GM12865 (cell line): ENCODE measurements at regions not wholly inside any gene's neighbourhood (a gene's known extent, or its start where the extent isn't known, plus 50 kb on each side); places are given as distances from the start of the nearest gene placed in this dataset.

Source experiments
- DNase-seq: peaks from one replicate; pipeline ENCODE4 v3.0.0; 2010; ENCODE audit warnings: low read depth
- H3K4me3 ChIP-seq: 2 replicates; pipeline ENCODE4 v1.5.1; 2011; ENCODE audit warnings: mild to moderate bottlenecking, low read depth, low read length, control low read depth
- TF ChIP-seq, protein P1 (sequence below): IDR thresholded peaks from 2 replicates; pipeline ENCODE4 v1.5.1; 2011; ENCODE audit warnings: low read length, control low read depth, low read depth, inconsistent platforms; ENCODE audit not compliant: insufficient read depth; ENCODE audit errors: missing control alignments

DNA sequence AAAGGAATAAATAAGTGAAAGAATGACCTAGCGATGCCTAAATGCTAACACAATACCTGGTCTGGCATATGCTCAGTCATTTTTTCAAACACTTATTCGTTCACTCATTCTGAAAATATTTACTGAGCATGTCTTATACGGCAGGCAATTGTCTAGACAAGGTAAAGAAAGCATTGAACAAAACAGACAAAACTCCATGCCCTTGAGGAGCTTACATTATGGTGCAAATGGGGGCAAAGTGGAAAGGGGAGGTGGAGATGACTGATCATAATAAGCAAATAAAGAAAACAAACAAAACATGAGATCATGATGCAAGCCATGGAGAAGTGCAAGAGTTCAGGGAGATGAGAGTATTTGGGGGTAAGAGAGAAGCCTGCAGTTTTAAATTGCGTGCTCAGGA, 334.6 kb upstream of the PPARGC1A start:
- H3K4me3 ChIP-seq = no peak overlapping the region
- DNase-seq = no peak
- TF ChIP-seq, protein P1, sequence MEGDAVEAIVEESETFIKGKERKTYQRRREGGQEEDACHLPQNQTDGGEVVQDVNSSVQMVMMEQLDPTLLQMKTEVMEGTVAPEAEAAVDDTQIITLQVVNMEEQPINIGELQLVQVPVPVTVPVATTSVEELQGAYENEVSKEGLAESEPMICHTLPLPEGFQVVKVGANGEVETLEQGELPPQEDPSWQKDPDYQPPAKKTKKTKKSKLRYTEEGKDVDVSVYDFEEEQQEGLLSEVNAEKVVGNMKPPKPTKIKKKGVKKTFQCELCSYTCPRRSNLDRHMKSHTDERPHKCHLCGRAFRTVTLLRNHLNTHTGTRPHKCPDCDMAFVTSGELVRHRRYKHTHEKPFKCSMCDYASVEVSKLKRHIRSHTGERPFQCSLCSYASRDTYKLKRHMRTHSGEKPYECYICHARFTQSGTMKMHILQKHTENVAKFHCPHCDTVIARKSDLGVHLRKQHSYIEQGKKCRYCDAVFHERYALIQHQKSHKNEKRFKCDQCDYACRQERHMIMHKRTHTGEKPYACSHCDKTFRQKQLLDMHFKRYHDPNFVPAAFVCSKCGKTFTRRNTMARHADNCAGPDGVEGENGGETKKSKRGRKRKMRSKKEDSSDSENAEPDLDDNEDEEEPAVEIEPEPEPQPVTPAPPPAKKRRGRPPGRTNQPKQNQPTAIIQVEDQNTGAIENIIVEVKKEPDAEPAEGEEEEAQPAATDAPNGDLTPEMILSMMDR = no peak

DNA sequence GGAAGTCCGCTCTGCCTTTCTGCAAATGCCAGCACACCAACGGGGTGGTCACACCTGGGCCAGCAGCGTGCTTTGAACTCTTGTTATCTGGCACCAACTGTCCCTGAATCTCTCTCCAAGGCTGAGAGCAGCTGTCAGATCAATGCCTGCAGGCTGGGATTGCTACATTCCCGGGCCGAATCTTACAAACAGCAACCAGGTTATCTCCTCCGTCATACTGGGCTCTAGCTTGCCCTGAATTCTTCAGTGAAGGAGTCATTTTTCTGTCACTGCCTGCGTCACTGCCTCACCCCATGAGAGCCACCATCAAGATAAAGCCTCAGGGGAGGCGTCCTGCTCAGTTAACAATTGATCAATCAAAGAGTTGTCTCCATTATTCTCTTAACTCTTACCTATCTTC, 329.4 kb upstream of the PPARGC1A start:
- TF ChIP-seq, protein P1 = no peak
- DNase-seq = no peak
- H3K4me3 ChIP-seq = no peak overlapping the region

DNA sequence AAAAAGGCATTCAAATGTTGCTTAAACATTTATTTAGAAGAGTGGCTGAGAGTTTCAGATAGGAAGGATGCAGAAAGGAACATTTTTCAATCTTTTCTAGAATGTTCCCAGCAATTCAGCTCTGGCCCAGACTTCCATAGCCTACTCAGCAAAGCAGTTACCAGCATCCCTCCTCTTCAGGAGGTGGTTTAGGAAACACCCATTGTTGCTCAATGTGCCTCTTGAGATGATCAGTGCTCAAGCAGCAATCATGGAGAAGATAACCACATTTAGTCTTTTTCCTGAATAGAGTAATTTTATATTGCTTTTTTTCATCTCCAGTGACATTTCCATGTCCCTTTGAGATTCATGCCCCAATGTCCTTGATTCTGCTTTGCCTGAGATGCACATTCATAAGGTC, 328.7 kb upstream of the PPARGC1A start:
- TF ChIP-seq, protein P1 = no peak
- DNase-seq = no peak
- no peak overlapping the region for H3K4me3 ChIP-seq

DNA sequence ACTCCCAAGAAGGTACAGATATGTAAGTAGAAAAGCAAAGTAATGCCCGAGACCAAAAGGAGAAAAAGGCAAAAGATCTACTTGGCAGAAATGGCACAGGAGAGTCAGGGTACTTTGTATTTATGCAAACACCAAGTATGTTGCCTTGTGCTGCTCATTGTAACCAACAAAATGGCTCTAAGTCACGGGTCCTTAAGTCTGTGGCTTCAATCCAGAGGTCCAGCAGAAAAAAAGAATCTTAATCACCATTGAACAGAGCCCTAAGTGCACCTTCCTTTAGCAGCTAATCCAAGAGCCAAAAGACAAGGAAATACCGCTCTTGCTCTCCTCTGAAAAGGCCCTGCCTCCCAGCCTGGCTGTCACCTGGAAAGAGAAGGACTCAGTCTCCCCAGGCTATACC, 324.9 kb upstream of the PPARGC1A start:
- DNase-seq = no peak
- TF ChIP-seq, protein P1 = no peak
- H3K4me3 ChIP-seq = no peak overlapping the region

DNA sequence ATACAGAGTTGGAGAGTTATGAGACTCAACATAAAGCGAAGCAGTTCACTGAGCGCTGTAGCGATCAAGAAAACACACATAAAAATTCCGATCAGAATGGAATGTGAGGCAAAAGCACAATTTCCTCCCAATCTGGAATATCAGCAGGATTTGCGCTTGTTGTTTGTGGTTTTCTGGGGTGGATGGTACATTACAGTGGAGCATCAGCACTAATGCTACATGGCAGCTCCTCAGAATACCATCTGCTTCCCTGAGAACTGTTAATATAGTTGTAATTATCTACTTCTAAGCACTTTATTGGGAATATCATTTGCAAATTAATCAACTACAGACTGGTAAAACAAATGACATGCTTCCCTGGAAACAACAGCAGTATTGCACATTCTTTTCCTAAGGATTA, 324.1 kb upstream of the PPARGC1A start:
- TF ChIP-seq, protein P1 = no peak
- no peak for DNase-seq
- no peak overlapping the region for H3K4me3 ChIP-seq

DNA sequence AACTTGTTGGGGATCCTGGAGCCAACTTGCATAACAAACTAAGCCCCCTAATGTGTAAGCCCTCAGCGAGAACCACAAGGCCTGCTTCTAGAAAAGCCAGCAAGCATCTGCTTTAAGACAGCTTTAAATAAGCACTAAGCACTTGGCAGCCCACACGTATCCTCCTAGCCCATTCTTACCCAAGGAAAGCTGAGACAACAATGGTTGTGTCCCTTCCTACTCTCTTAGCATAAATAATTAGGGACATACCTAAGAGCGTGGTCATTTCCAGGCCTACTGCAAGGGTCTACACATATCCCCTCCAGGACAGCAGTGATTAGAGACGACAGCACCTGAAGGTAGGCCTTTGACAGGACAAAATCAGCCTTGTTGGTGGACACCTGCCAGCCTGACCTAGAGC, 322.8 kb upstream of the PPARGC1A start:
- H3K4me3 ChIP-seq = no peak overlapping the region
- TF ChIP-seq, protein P1 = no peak
- DNase-seq = no peak

DNA sequence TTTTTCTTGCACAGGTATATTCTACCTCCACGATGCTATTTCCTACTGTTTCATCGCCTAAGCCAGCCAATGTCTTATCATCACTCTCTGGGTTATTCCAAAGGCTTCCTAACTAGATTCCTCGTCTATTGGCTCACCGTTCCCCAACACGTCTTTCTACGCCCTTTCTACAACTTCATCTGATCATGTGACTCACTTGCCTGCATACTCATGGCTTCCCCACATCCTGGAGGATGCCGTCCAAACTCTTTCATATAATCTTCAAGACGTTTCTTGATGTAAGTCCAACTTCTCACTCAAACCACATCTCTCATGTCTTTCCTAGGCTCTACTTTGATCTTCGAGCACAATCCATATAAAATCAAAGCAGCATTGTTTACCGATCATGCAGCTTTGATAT, 322.0 kb upstream of the PPARGC1A start:
- TF ChIP-seq, protein P1 = no peak
- DNase-seq = no peak
- no peak overlapping the region for H3K4me3 ChIP-seq
